ENCODE measurements at regions not wholly inside any gene's neighbourhood (a gene's known extent, or its start where the extent isn't known, plus 50 kb on each side); places are given as distances from the start of the nearest gene placed in this dataset.
"Not testable (repeated sequence)": the region's sequence is repeated elsewhere in the genome, so short reads cannot be mapped to it uniquely, and the experiment has no call there.

- DNase-seq (ENCODE audit: low read depth): no peak
Measured at GRCh38 chr22:27312966-27313855, 488.3 kb downstream of the MN1 start.

- no peak for DNase-seq (ENCODE audit: low read depth)
Measured at GRCh38 chr22:27314276-27314807, 487.2 kb downstream of the MN1 start.

- DNase-seq (ENCODE audit: low read depth): no peak
Measured at GRCh38 chr22:27315833-27316232, 485.7 kb downstream of the MN1 start.

GRCh38 chr22:27317096-27317495 is 484.5 kb downstream of the MN1 start:
- DNase-seq (ENCODE audit: low read depth): no peak

- DNase-seq (ENCODE audit: low read depth): no peak
Measured at GRCh38 chr22:27317971-27318428, 483.6 kb downstream of the MN1 start.

GRCh38 chr22:27318516-27318915 is 483.0 kb downstream of the MN1 start:
- no peak for DNase-seq (ENCODE audit: low read depth)

- DNase-seq (ENCODE audit: low read depth): no peak
Measured at GRCh38 chr22:27323661-27324060, 477.9 kb downstream of the MN1 start.

GRCh38 chr22:27324908-27325307 is 476.6 kb downstream of the MN1 start:
- DNase-seq (ENCODE audit: low read depth): not testable (repeated sequence)

- DNase-seq (ENCODE audit: low read depth): no peak
Measured at GRCh38 chr22:27327497-27327896, 474.1 kb downstream of the MN1 start.

GRCh38 chr22:27327981-27328721 is 473.4 kb downstream of the MN1 start:
- no peak for DNase-seq (ENCODE audit: low read depth)

- no peak for DNase-seq (ENCODE audit: low read depth)
Measured at GRCh38 chr22:27329131-27329850, 472.3 kb downstream of the MN1 start.

GRCh38 chr22:27329966-27330645 is 471.4 kb downstream of the MN1 start:
- no peak for DNase-seq (ENCODE audit: low read depth)

- no peak for DNase-seq (ENCODE audit: low read depth)
Measured at GRCh38 chr22:27331526-27332281, 469.9 kb downstream of the MN1 start.

- DNase-seq (ENCODE audit: low read depth): no peak
Measured at GRCh38 chr22:27335102-27335660, 466.4 kb downstream of the MN1 start.

GRCh38 chr22:27336151-27337090 is 465.1 kb downstream of the MN1 start:
- no peak for DNase-seq (ENCODE audit: low read depth)

- DNase-seq (ENCODE audit: low read depth): no peak
Measured at GRCh38 chr22:27337676-27338075, 463.9 kb downstream of the MN1 start.

GRCh38 chr22:27340047-27340446 is 461.5 kb downstream of the MN1 start:
- DNase-seq (ENCODE audit: low read depth): no peak

- no peak for DNase-seq (ENCODE audit: low read depth)
Measured at GRCh38 chr22:27344546-27344945, 457.0 kb downstream of the MN1 start.

- DNase-seq (ENCODE audit: low read depth): no peak
Measured at GRCh38 chr22:27345691-27346090, 455.9 kb downstream of the MN1 start.
